GM18907 (cell line): ENCODE measurements at regions not wholly inside any gene's neighbourhood (a gene's known extent, or its start where the extent isn't known, plus 50 kb on each side); places are given as distances from the start of the nearest gene placed in this dataset.

Source experiments
- ATAC-seq: cut with Tn5 transposase; IDR thresholded peaks from one replicate; pipeline ENCODE4 v1.9.1; 2021; ENCODE audit warnings: mild to moderate bottlenecking, moderate library complexity; ENCODE audit not compliant: unreplicated experiment

- no peak for ATAC-seq
These were observed 317.1 kb upstream of the PROX1 start for GRCh38 chr1:213670692-213671023.

- ATAC-seq, result no peak
These were observed 312.7 kb upstream of the PROX1 start for GRCh38 chr1:213675043-213675442.

GRCh38 chr1:213676736-213677135 lies 311.0 kb upstream of the PROX1 start:
- ATAC-seq, result no peak

GRCh38 chr1:213678348-213678747 lies 309.4 kb upstream of the PROX1 start:
- ATAC-seq, result no peak

- ATAC-seq, result no peak
These were observed 309.0 kb upstream of the PROX1 start for GRCh38 chr1:213678753-213679152.

- no peak for ATAC-seq
These were observed 308.6 kb upstream of the PROX1 start for GRCh38 chr1:213679153-213679552.

GRCh38 chr1:213680677-213681325 lies 307.0 kb upstream of the PROX1 start:
- ATAC-seq, result no peak

- ATAC-seq, result no peak
These were observed 305.9 kb upstream of the PROX1 start for GRCh38 chr1:213681788-213682340.

- no peak for ATAC-seq
These were observed 304.2 kb upstream of the PROX1 start for GRCh38 chr1:213683529-213683928.

GRCh38 chr1:213684454-213684853 lies 303.3 kb upstream of the PROX1 start:
- ATAC-seq, result no peak

GRCh38 chr1:213685992-213686582 lies 301.7 kb upstream of the PROX1 start:
- no peak for ATAC-seq

- ATAC-seq, result no peak
These were observed 300.8 kb upstream of the PROX1 start for GRCh38 chr1:213686983-213687382.

- no peak for ATAC-seq
These were observed 299.9 kb upstream of the PROX1 start for GRCh38 chr1:213687832-213688231.

- no peak for ATAC-seq
These were observed 299.1 kb upstream of the PROX1 start for GRCh38 chr1:213688655-213689054.

- ATAC-seq, result no peak
These were observed 298.5 kb upstream of the PROX1 start for GRCh38 chr1:213689260-213689659.

- ATAC-seq, result no peak
These were observed 297.3 kb upstream of the PROX1 start for GRCh38 chr1:213690341-213690917.

GRCh38 chr1:213692321-213692720 lies 295.5 kb upstream of the PROX1 start:
- ATAC-seq, result no peak

GRCh38 chr1:213693864-213694263 lies 293.9 kb upstream of the PROX1 start:
- no peak for ATAC-seq

GRCh38 chr1:213697192-213697802 lies 290.5 kb upstream of the PROX1 start:
- no peak for ATAC-seq

GRCh38 chr1:213698092-213698702 lies 289.6 kb upstream of the PROX1 start:
- ATAC-seq, result no peak

- no peak for ATAC-seq
These were observed 285.1 kb upstream of the PROX1 start for GRCh38 chr1:213702703-213703102.

GRCh38 chr1:213704941-213705340 lies 282.8 kb upstream of the PROX1 start:
- no peak for ATAC-seq
